LNCaP clone FGC (cell line): ENCODE measurements at regions not wholly inside any gene's neighbourhood (a gene's known extent, or its start where the extent isn't known, plus 50 kb on each side); places are given as distances from the start of the nearest gene placed in this dataset.
"Not testable (repeated sequence)": the region's sequence is repeated elsewhere in the genome, so short reads cannot be mapped to it uniquely, and the experiment has no call there.

Experiments
- DNase-seq: peaks from one replicate; pipeline ENCODE4 v3.0.0-alpha.2; 2011; ENCODE audit warnings: low read depth
- H3K4me3 ChIP-seq: 2 replicates; pipeline ENCODE4 v1.5.1; 2011; ENCODE audit warnings: mild to moderate bottlenecking, low read depth, low read length, control low read depth
- TF ChIP-seq, protein P1 (sequence below): IDR thresholded peaks from 2 replicates; pipeline ENCODE4 v1.5.1; 2012; ENCODE audit warnings: mild to moderate bottlenecking; ENCODE audit not compliant: control insufficient read depth, insufficient read depth; ENCODE audit errors: extremely low read depth

DNA sequence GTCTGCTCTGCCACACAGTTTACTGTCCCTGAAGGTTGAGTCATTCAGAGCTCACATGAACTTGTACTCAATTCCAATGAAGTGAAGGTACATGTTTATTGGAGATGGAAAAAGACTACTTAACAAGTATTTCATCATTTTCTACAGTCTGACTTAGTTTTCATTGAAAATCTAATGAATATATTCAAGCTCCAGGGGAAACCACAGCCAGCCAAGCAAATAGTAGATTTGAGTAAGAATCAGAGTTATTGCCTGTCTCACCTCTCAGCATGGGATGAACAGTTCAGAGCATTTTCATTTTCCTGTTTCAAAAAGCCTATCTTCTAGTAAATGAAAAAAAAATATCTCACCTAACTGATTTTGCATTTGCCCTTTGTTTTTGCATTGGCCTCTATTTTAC lies 1249.4 kb upstream of the DIAPH2 start:
- no peak for DNase-seq
- no peak overlapping the region for H3K4me3 ChIP-seq
- TF ChIP-seq, protein P1, sequence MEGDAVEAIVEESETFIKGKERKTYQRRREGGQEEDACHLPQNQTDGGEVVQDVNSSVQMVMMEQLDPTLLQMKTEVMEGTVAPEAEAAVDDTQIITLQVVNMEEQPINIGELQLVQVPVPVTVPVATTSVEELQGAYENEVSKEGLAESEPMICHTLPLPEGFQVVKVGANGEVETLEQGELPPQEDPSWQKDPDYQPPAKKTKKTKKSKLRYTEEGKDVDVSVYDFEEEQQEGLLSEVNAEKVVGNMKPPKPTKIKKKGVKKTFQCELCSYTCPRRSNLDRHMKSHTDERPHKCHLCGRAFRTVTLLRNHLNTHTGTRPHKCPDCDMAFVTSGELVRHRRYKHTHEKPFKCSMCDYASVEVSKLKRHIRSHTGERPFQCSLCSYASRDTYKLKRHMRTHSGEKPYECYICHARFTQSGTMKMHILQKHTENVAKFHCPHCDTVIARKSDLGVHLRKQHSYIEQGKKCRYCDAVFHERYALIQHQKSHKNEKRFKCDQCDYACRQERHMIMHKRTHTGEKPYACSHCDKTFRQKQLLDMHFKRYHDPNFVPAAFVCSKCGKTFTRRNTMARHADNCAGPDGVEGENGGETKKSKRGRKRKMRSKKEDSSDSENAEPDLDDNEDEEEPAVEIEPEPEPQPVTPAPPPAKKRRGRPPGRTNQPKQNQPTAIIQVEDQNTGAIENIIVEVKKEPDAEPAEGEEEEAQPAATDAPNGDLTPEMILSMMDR, result no peak

DNA sequence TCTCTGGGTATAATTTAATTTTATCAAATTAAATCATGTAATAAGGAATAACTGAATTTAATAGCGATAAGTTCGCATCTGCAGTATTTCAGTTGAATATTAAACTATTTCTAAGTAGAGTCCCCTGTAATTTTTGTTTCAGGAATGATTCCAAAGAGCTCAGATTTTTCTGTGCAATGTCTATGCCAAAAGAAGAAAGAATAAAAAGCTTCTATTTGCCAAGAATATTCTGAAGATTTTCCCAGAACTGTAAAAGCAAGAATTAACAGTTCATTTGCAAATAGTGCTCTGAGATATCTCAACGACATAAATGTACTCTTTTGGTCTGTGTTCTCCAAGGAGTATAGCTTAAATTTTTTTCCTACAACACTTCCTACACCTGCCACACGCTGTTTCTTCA lies 1242.8 kb upstream of the DIAPH2 start:
- TF ChIP-seq, protein P1, result no peak
- DNase-seq, result no peak

DNA sequence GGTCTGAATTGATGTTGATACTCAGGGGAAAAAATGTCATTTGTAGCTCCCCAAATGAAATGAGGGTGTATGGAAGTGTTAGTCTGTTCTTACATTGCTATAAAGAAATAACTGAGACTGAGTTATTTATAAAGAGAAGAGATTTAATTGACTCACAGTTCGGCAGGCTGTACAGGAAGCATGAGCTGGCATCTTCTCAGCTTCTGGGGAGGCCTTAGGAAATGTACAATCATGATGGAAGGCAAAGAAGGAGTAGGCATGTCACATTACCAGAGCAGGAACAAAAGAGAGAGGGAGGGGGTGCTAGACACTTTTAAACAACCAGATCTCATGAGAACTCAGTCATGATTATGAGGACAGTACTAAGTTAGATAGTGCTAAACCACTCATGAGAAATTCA lies 1199.9 kb upstream of the DIAPH2 start:
- no peak for DNase-seq
- no peak overlapping the region for H3K4me3 ChIP-seq
- TF ChIP-seq, protein P1, result no peak

More for the DNA sequence above, 1242.8 kb upstream of the DIAPH2 start:
- H3K4me3 ChIP-seq, result no peak overlapping the region

DNA sequence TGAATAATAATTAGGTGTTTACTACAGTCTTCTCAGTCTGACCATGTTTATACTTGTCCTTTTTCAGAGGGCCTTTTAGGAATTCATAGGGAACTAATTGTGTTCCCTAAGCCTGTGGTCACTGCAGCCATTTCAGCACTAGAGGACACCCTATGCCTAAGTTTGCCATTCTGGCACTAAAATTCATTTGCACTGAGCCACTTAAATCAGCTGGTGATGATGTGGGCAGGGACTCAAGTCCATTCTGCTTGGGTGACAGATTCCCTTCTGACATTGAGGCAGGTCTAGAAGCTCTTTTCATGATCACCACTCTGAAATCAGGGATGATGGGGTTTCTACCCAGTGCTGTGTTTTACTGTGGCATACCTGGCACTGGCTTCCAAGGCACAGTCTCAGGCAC lies 1178.9 kb upstream of the DIAPH2 start:
- TF ChIP-seq, protein P1, result peak; percentile 30
- no peak for DNase-seq
- H3K4me3 ChIP-seq, result no peak overlapping the region

DNA sequence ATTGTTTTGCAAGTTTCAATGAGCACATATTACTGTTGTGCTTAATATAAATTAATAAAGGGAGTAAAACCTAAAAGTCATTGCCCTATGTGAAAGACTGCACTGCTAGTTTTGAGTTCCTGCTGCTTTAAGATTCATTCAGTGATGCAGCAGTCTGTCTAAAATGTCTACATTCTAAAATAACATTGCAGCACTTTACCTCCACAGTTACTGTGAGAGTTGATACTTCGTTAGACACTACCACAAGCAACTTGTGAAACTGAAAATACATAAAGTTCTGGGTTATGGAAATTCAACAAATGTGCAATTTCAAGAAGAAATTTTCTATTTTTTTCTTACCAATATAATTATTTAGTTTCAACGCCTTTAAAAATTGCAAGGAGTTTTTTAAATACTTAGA lies 1175.2 kb upstream of the DIAPH2 start:
- no peak overlapping the region for H3K4me3 ChIP-seq
- TF ChIP-seq, protein P1, result no peak
- no peak for DNase-seq

DNA sequence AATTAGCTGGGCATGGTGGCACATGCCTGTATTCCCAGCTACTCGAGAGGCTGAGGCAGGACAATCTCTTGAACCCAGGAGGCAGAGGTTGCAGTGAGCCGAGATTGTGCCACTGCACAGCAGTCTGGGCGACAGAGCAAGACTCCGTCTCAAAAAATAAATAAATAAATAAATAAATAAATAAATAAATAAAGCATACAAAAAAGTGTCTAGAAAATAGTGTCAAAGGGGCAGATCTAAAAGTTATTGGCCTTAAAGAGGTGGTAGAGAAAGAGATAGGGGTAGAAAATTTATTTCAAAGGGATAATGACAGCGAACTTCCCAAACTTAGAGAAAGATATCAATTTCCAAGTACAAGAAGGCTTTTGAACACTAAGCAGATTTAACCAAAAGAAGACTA lies 1160.6 kb upstream of the DIAPH2 start:
- not testable (repeated sequence) for DNase-seq, H3K4me3 ChIP-seq

DNA sequence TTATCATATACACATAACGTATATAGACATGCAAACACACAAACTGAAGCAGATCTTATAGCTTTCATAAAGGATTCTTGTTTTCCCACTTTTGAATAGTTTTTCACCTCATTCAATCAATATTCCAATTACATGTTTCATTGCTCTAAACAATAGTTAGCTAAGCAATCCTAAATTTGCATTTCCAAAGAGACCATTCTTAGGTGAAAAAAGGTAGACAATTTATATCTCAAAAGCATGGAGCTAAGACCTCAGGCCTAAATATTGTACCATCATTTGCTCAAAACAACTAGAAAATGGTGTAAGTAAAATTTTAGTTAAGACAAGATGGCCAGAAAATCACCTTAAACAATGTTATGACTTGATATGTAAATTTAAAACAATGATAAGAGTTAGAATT lies 1148.5 kb upstream of the DIAPH2 start:
- TF ChIP-seq, protein P1, result no peak
- no peak for DNase-seq
- H3K4me3 ChIP-seq, result no peak overlapping the region
